HCT116 (cell line): ENCODE measurements at regions not wholly inside any gene's neighbourhood (a gene's known extent, or its start where the extent isn't known, plus 50 kb on each side); places are given as distances from the start of the nearest gene placed in this dataset.

Experiments
- ATAC-seq: fragments of 200-7000 bp; cut with Tn5 transposase; 2 replicates; pipeline ENCODE4 v1.9.1; 2020; ENCODE audit warnings: mild to moderate bottlenecking, moderate library complexity
- BruUV-seq: library from RNA; stranded (reverse); fragments of 400-500 nt; replicated peaks from 2 replicates; lab custom pipeline; 2021; lab: Mats Ljungman, UMichigan
- CTCF ChIA-PET: fragments of 300-600 bp; sonication (Branson Sonifier 250); formaldehyde crosslinking; loops from one replicate; lab custom pipeline; 2021; ENCODE audit warnings: antibody characterized with exemption; lab: Charles Lee
- POLR2A ChIA-PET: fragments of 300-600, 350-600 bp; sonication (Branson Sonifier 250); formaldehyde crosslinking; loops from one replicate; lab custom pipeline; 2021; ENCODE audit warnings: antibody characterized with exemption; lab: Charles Lee
- RAD21 ChIA-PET, 2 experiments: fragments of 300-600 bp; sonication (Branson Sonifier 250); formaldehyde crosslinking; loops; one replicate each; lab custom pipeline; 2023; ENCODE audit warnings: low total read pairs in 2 of 2; ENCODE audit not compliant: uncharacterized antibody in 2 of 2, unreplicated experiment in 2 of 2, low non-redundant PET in 1 of 2; lab: Charles Lee
- DNase-seq: peaks from one replicate; pipeline ENCODE4 v3.0.0-alpha.2; 2010; ENCODE audit warnings: low read depth, low spot score
- H2AFZ ChIP-seq: fragments of 200-600 bp; shearing (Covaris generic), sonication (generic); 2 replicates; pipeline ENCODE4 v1.6.1; 2017; ENCODE audit warnings: low read depth, mixed run types, mixed read lengths, antibody characterized with exemption, low read length; ENCODE audit not compliant: poor library complexity, severe bottlenecking
- H3K27ac ChIP-seq: 2 replicates; pipeline ENCODE4 v1.5.1; 2012; ENCODE audit warnings: low read depth, low read length
- H3K27me3 ChIP-seq: fragments of 200-600 bp; sonication (generic); 2 replicates; pipeline ENCODE4 v1.6.1; 2016; ENCODE audit warnings: mixed run types, low read length, mixed read lengths; ENCODE audit not compliant: insufficient read depth
- H3K36me3 ChIP-seq, 2 experiments: fragments of 200-500 bp in 1 of 2; fragments of 200-600 bp in 1 of 2; sonication (Bioruptor generic) in 1 of 2; sonication (generic) in 1 of 2; 2 replicates each; pipeline versions ENCODE4 v1.5.1 to v1.6.1; 2014 to 2016; ENCODE audit warnings: low read length in 2 of 2, inconsistent platforms in 1 of 2, mixed read lengths in 1 of 2, mixed run types in 1 of 2; ENCODE audit not compliant: insufficient read depth in 2 of 2, control insufficient read depth in 1 of 2
- H3K4me1 ChIP-seq, 2 experiments: fragments of 200-600 bp in 1 of 2; sonication (generic) in 1 of 2; 2 replicates each; pipeline versions ENCODE4 v1.5.1 to v1.6.1; 2012 to 2017; ENCODE audit warnings: low read length in 2 of 2, inconsistent platforms in 1 of 2, mild to moderate bottlenecking in 1 of 2, mixed read lengths in 1 of 2, mixed run types in 1 of 2, moderate library complexity in 1 of 2; ENCODE audit not compliant: insufficient read depth in 2 of 2, control insufficient read depth in 1 of 2
- H3K4me2 ChIP-seq: fragments of 200-600 bp; sonication (generic); 2 replicates; pipeline ENCODE4 v1.6.1; 2017; ENCODE audit warnings: mixed run types, low read length, mixed read lengths
- H3K4me3 ChIP-seq, 2 experiments: fragments of 200-600 bp in 1 of 2; sonication (generic) in 1 of 2; replicated peaks in 1 of 2; 2 replicates each; pipeline ENCODE4 v1.5.1; 2011 to 2016; ENCODE audit warnings: low read length in 2 of 2, control low read depth in 1 of 2, low read depth in 1 of 2, mild to moderate bottlenecking in 1 of 2, mixed read lengths in 1 of 2, mixed run types in 1 of 2
- H3K79me2 ChIP-seq: fragments of 200-600 bp; sonication (generic); 2 replicates; pipeline ENCODE4 v1.6.1; 2017; ENCODE audit warnings: mild to moderate bottlenecking, mixed run types, low read length, moderate library complexity, mixed read lengths; ENCODE audit not compliant: insufficient read depth
- H3K9ac ChIP-seq: fragments of 200-600 bp; sonication (generic); 2 replicates; pipeline ENCODE4 v1.6.1; 2016; ENCODE audit warnings: low read length, mixed read lengths
- H3K9me2 ChIP-seq: fragments of 200-600 bp; sonication (generic), shearing (Covaris generic); 2 replicates; pipeline ENCODE4 v1.6.1; 2017; ENCODE audit warnings: mixed run types, mild to moderate bottlenecking, moderate library complexity; ENCODE audit not compliant: insufficient read depth
- H3K9me3 ChIP-seq, 2 experiments: fragments of 200-500 bp in 1 of 2; fragments of 200-600 bp in 1 of 2; sonication (Bioruptor generic) in 1 of 2; sonication (generic) in 1 of 2; 2 replicates each; pipeline ENCODE4 v1.6.1; 2014 to 2017; ENCODE audit warnings: low read length in 2 of 2, mixed read lengths in 2 of 2, inconsistent platforms in 1 of 2, low read depth in 1 of 2, mild to moderate bottlenecking in 1 of 2, mixed run types in 1 of 2, moderate library complexity in 1 of 2; ENCODE audit not compliant: control insufficient read depth in 1 of 2, insufficient read depth in 1 of 2
- H4K20me1 ChIP-seq: fragments of 200-600 bp; sonication (generic), shearing (Covaris generic); 2 replicates; pipeline ENCODE4 v1.6.1; 2017; ENCODE audit warnings: mixed run types, mild to moderate bottlenecking, moderate library complexity; ENCODE audit not compliant: insufficient read depth
- CBX3 ChIP-seq: IDR thresholded peaks from 2 replicates; pipeline ENCODE4 v1.6.1; 2012; ENCODE audit warnings: low read depth
- CEBPB ChIP-seq: IDR thresholded peaks from 2 replicates; pipeline ENCODE4 v1.6.1; 2012; ENCODE audit warnings: low read depth
- EGR1 ChIP-seq: IDR thresholded peaks from 2 replicates; pipeline ENCODE4 v1.6.1; 2012; ENCODE audit warnings: low read depth
- ELF1 ChIP-seq: IDR thresholded peaks from 2 replicates; pipeline ENCODE4 v1.6.1; 2012; ENCODE audit warnings: low read depth, borderline replicate concordance
- EZH2 ChIP-seq: fragments of 200-600 bp; sonication (generic); IDR thresholded peaks from 2 replicates; pipeline ENCODE4 v1.6.1; 2017; ENCODE audit warnings: antibody characterized with exemption, mixed run types
- EZH2phosphoT487 ChIP-seq: fragments of 200-600 bp; IDR thresholded peaks from 2 replicates; pipeline ENCODE4 v1.6.1; 2018; ENCODE audit warnings: antibody characterized with exemption, borderline replicate concordance
- FOSL1 ChIP-seq: IDR thresholded peaks from 2 replicates; pipeline ENCODE4 v1.6.1; 2012; ENCODE audit warnings: low read depth
- RAD21 ChIP-seq: IDR thresholded peaks from 2 replicates; pipeline ENCODE4 v1.6.1; 2012; ENCODE audit warnings: low read depth, mild to moderate bottlenecking
- SP1 ChIP-seq: IDR thresholded peaks from 2 replicates; pipeline ENCODE4 v1.6.1; 2012; ENCODE audit warnings: low read depth
- SRF ChIP-seq: IDR thresholded peaks from 2 replicates; pipeline ENCODE4 v1.6.1; 2012; ENCODE audit warnings: low read depth
- YY1 ChIP-seq: IDR thresholded peaks from 2 replicates; pipeline ENCODE4 v1.6.1; 2011; ENCODE audit warnings: low read length, low read depth, moderate library complexity, mild to moderate bottlenecking; ENCODE audit not compliant: insufficient replicate concordance; ENCODE audit errors: extremely low read depth
- ZNF274 ChIP-seq: fragments of 200-500 bp; sonication (Bioruptor generic); IDR thresholded peaks from 2 replicates; pipeline ENCODE4 v1.6.1; 2014; ENCODE audit warnings: mild to moderate bottlenecking, low read depth, low read length, inconsistent platforms
- intact Hi-C: fragments of 100-400 bp; cut with micrococcal nuclease; formaldehyde crosslinking; loops from 2 replicates; pipeline ENCODE4 v1.10.0; 2022
- TF ChIP-seq, protein P1 (sequence below), 3 experiments: fragments of 200-600 bp in 1 of 3; sonication (generic) in 1 of 3; IDR thresholded peaks in 2 of 3; conservative IDR thresholded peaks in 1 of 3; 2 replicates each; pipeline ENCODE4 v1.5.1; 2012 to 2017; ENCODE audit warnings: low read depth in 2 of 3, low read length in 2 of 3, antibody characterized with exemption in 1 of 3, borderline replicate concordance in 1 of 3, control low read depth in 1 of 3, mild to moderate bottlenecking in 1 of 3, mixed read lengths in 1 of 3, mixed run types in 1 of 3, moderate library complexity in 1 of 3; ENCODE audit not compliant: insufficient read depth in 1 of 3

- intact Hi-C loops, result no loop called here
- no peak for ATAC-seq
- BruUV-seq, result no TSS peak
These were observed 1108.1 kb downstream of the BRINP3 start for GRCh38 chr1:189369612-189370011.

DNA sequence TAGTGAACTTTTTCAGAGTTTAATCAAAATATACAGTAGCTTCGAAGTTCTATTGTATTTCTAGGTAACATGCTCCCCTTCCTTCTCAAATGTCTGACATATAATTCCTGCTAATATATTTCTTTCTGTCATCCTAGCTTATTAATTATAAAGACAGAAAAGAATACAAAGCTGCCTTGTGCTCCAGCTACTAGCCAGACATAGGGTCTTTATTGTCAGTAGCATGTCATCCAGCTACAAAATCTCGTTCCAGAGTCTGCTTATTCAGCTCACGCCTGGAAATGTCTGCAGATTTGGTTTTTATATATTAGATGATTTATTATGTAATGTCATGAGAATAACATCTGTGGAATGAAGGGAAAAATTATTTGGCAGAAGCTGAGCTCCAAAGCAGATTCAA lies 1102.8 kb downstream of the BRINP3 start:
- POLR2A ChIA-PET, result no interaction called here

More at GRCh38 chr1:189369612-189370011, 1108.1 kb downstream of the BRINP3 start:
- ChIA-PET POLR2A (no interaction called here), RAD21 (no interaction called here), CTCF (no interaction called here)
- Histone ChIP-seq H3K27ac (no peak overlapping the region), H3K4me1 (no peaks in the 10 kb centered on the region), H3K4me3 (no peak overlapping the region), H4K20me1 (no peaks in the 10 kb centered on the region), H3K79me2 (no peaks in the 10 kb centered on the region), H2AFZ (no peak overlapping the region), H3K4me2 (no peak overlapping the region), H3K9me2 (no peaks in the 10 kb centered on the region), H3K27me3 (no peaks in the 10 kb centered on the region), H3K9me3 (no peaks in the 10 kb centered on the region), H3K9ac (no peak overlapping the region), H3K36me3 (no peaks in the 10 kb centered on the region)
- DNase-seq, result no peak
- TF ChIP-seq EGR1 (no peak), EZH2 (no peak), CEBPB (no peak), ELF1 (no peak), FOSL1 (no peak), RAD21 (no peak), SRF (no peak), CBX3 (no peak), ZNF274 (no peak), EZH2phosphoT487 (no peak), YY1 (no peak), SP1 (no peak)
- TF ChIP-seq, protein P1, sequence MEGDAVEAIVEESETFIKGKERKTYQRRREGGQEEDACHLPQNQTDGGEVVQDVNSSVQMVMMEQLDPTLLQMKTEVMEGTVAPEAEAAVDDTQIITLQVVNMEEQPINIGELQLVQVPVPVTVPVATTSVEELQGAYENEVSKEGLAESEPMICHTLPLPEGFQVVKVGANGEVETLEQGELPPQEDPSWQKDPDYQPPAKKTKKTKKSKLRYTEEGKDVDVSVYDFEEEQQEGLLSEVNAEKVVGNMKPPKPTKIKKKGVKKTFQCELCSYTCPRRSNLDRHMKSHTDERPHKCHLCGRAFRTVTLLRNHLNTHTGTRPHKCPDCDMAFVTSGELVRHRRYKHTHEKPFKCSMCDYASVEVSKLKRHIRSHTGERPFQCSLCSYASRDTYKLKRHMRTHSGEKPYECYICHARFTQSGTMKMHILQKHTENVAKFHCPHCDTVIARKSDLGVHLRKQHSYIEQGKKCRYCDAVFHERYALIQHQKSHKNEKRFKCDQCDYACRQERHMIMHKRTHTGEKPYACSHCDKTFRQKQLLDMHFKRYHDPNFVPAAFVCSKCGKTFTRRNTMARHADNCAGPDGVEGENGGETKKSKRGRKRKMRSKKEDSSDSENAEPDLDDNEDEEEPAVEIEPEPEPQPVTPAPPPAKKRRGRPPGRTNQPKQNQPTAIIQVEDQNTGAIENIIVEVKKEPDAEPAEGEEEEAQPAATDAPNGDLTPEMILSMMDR (IDR thresholded peaks at IDR 0.05 in 2 of 3, conservative IDR thresholded peaks at IDR 0.05 in 1 of 3; ENCODE audit: borderline replicate concordance in 1 of 3, insufficient read depth in 1 of 3, low read depth in 2 of 3, low read length in 2 of 3), result no peak

More for the DNA sequence above, 1102.8 kb downstream of the BRINP3 start:
- Histone ChIP-seq H2AFZ (no peak overlapping the region), H3K27ac (no peak overlapping the region), H4K20me1 (no peaks in the 10 kb centered on the region), H3K9me3 (no peaks in the 10 kb centered on the region; a peak in 1 of 4 replicates), H3K79me2 (no peaks in the 10 kb centered on the region), H3K27me3 (no peaks in the 10 kb centered on the region), H3K4me1 (no peaks in the 10 kb centered on the region), H3K9me2 (no peaks in the 10 kb centered on the region)
- TF ChIP-seq EZH2, result no peak
- TF ChIP-seq, protein P1 (IDR thresholded peaks at IDR 0.05 in 2 of 3, conservative IDR thresholded peaks at IDR 0.05 in 1 of 3; ENCODE audit: borderline replicate concordance in 1 of 3, insufficient read depth in 1 of 3, low read depth in 2 of 3, low read length in 2 of 3), result no peak
- no peak for TF ChIP-seq RAD21
- TF ChIP-seq, all 23 proteins: peak for 0
- H3K4me2 ChIP-seq, result no peak overlapping the region
- no peak overlapping the region for H3K4me3 ChIP-seq
- ChIA-PET RAD21 (no interaction called here), CTCF (no interaction called here)
- DNase-seq (no peak), ATAC-seq (no peak)
- no peaks in the 10 kb centered on the region for H3K36me3 ChIP-seq
- H3K9ac ChIP-seq, result no peak overlapping the region
- no TSS peak for BruUV-seq
- intact Hi-C loops, result no loop called here
